IMR-90 (cell line): ENCODE measurements at regions not wholly inside any gene's neighbourhood (a gene's known extent, or its start where the extent isn't known, plus 50 kb on each side); places are given as distances from the start of the nearest gene placed in this dataset.

Experiments
- ATAC-seq: fragments of 200-7000 bp; cut with Tn5 transposase; 2 replicates; pipeline ENCODE4 v1.9.1; 2020; ENCODE audit warnings: low read depth, mild to moderate bottlenecking, moderate library complexity
- BruUV-seq: library from RNA; stranded (reverse); fragments of 400-500 nt; replicated peaks from 2 replicates; lab custom pipeline; 2021; lab: Mats Ljungman, UMichigan
- CTCF ChIA-PET: fragments of 300-600 bp; formaldehyde crosslinking; extraction: SDS; loops from one replicate; lab custom pipeline; 2021; ENCODE audit warnings: antibody characterized with exemption; lab: Yijun Ruan, JAX
- POLR2A ChIA-PET: fragments of 300-600 bp; sonication (Branson Sonifier 250); formaldehyde crosslinking; loops from one replicate; lab custom pipeline; 2022; ENCODE audit warnings: antibody characterized with exemption; ENCODE audit not compliant: unreplicated experiment; lab: Charles Lee
- DNase-seq: peaks from one replicate; pipeline ENCODE4 v3.0.0; 2013
- H2AFZ ChIP-seq: replicated peaks from 2 replicates; pipeline ENCODE3; 2013; ENCODE audit warnings: low read length, mild to moderate bottlenecking; ENCODE audit not compliant: poor library complexity
- H2AK5ac ChIP-seq: 2 replicates; pipeline ENCODE4 v1.6.1; 2013; ENCODE audit warnings: low read depth, low read length, inconsistent platforms
- H2AK9ac ChIP-seq: replicated peaks from 2 replicates; pipeline ENCODE3; 2013; ENCODE audit warnings: mild to moderate bottlenecking, low read depth, low read length, moderate library complexity; ENCODE audit not compliant: poor library complexity
- H2BK120ac ChIP-seq: 2 replicates; pipeline ENCODE4 v1.6.1; 2013; ENCODE audit warnings: low read depth, low read length, inconsistent platforms
- H2BK15ac ChIP-seq: 3 replicates; pipeline ENCODE4 v1.6.1; 2013; ENCODE audit warnings: low read depth, low read length, inconsistent platforms
- H2BK20ac ChIP-seq: 2 replicates; pipeline ENCODE4 v1.6.1; 2013; ENCODE audit warnings: low read depth, mild to moderate bottlenecking, inconsistent platforms, low read length, moderate library complexity
- H2BK5ac ChIP-seq: 2 replicates; pipeline ENCODE4 v1.6.1; 2013; ENCODE audit warnings: mild to moderate bottlenecking, low read depth, low read length, inconsistent platforms; ENCODE audit not compliant: poor library complexity, severe bottlenecking
- H3K14ac ChIP-seq: replicated peaks from 2 replicates; pipeline ENCODE4 v1.6.1; 2013; ENCODE audit warnings: low read depth, low read length, inconsistent platforms
- H3K18ac ChIP-seq: 2 replicates; pipeline ENCODE4 v1.6.1; 2013; ENCODE audit warnings: low read depth, low read length, control low read depth
- H3K23ac ChIP-seq: 2 replicates; pipeline ENCODE4 v1.6.1; 2013; ENCODE audit warnings: low read depth, low read length, inconsistent platforms
- H3K27ac ChIP-seq: 2 replicates; pipeline ENCODE4 v1.5.1; 2013; ENCODE audit warnings: mild to moderate bottlenecking, control low read depth, low read length; ENCODE audit not compliant: insufficient read depth
- H3K27me3 ChIP-seq: 2 replicates; pipeline ENCODE4 v1.6.1; 2013; ENCODE audit warnings: low read length; ENCODE audit not compliant: control insufficient read depth, insufficient read depth
- H3K36me3 ChIP-seq: 2 replicates; pipeline ENCODE4 v1.6.1; 2013; ENCODE audit warnings: low read length, mixed read lengths; ENCODE audit not compliant: control insufficient read depth, insufficient read depth
- H3K4ac ChIP-seq: 2 replicates; pipeline ENCODE4 v1.6.1; 2013; ENCODE audit warnings: low read depth, low read length, inconsistent platforms
- H3K4me1 ChIP-seq: 2 replicates; pipeline ENCODE4 v1.6.1; 2013; ENCODE audit warnings: low read length, mixed read lengths; ENCODE audit not compliant: control insufficient read depth, insufficient read depth
- H3K4me2 ChIP-seq: 2 replicates; pipeline ENCODE4 v1.6.1; 2013; ENCODE audit warnings: low read depth, mild to moderate bottlenecking, control low read depth, low read length, moderate library complexity
- H3K4me3 ChIP-seq: 2 replicates; pipeline ENCODE4 v1.5.1; 2013; ENCODE audit warnings: low read depth, mild to moderate bottlenecking, control low read depth, low read length, moderate library complexity; ENCODE audit not compliant: insufficient read depth
- H3K56ac ChIP-seq: 2 replicates; pipeline ENCODE4 v1.6.1; 2013; ENCODE audit warnings: low read length, inconsistent platforms; ENCODE audit not compliant: insufficient read depth; ENCODE audit errors: extremely low read depth
- H3K79me1 ChIP-seq, 2 experiments: 2 replicates each; pipeline ENCODE4 v1.6.1; 2013; ENCODE audit warnings: low read length in 2 of 2, inconsistent platforms in 1 of 2, low read depth in 1 of 2
- H3K9ac ChIP-seq: 2 replicates; pipeline ENCODE4 v1.6.1; 2013; ENCODE audit warnings: low read depth, low read length, control low read depth
- H3K9me1 ChIP-seq: 2 replicates; pipeline ENCODE4 v1.6.1; 2013; ENCODE audit warnings: low read length, inconsistent platforms; ENCODE audit not compliant: insufficient read depth
- H3K9me3 ChIP-seq: 2 replicates; pipeline ENCODE4 v1.6.1; 2013; ENCODE audit warnings: low read length; ENCODE audit not compliant: control insufficient read depth, insufficient read depth
- H4K20me1 ChIP-seq: 2 replicates; pipeline ENCODE4 v1.6.1; 2013; ENCODE audit warnings: low read length, inconsistent platforms; ENCODE audit not compliant: insufficient read depth
- H4K5ac ChIP-seq: 2 replicates; pipeline ENCODE4 v1.6.1; 2013; ENCODE audit warnings: mild to moderate bottlenecking, low read depth, low read length, control low read depth
- H4K8ac ChIP-seq, 2 experiments: 2 replicates each; pipeline ENCODE4 v1.6.1; 2013; ENCODE audit warnings: low read depth in 2 of 2, low read length in 2 of 2, control low read depth in 1 of 2, inconsistent platforms in 1 of 2
- H4K91ac ChIP-seq: 2 replicates; pipeline ENCODE4 v1.6.1; 2013; ENCODE audit warnings: low read depth, low read length, inconsistent platforms; ENCODE audit not compliant: insufficient read depth
- MXI1 ChIP-seq: IDR thresholded peaks from 2 replicates; pipeline ENCODE4 v1.6.1; 2012; ENCODE audit warnings: low read depth, mild to moderate bottlenecking, low read length, moderate library complexity, borderline replicate concordance
- POLR2A ChIP-seq: IDR thresholded peaks from 2 replicates; pipeline ENCODE4 v1.6.1; 2012; ENCODE audit warnings: mild to moderate bottlenecking, low read depth, low read length
- WGBS, 2 experiments: methylation state at CpG; one replicate each; pipeline versions ENCODE4 v1.1.5 to v1.1.7; 2013; ENCODE audit warnings: missing lambda C conversion rate in 2 of 2; ENCODE audit not compliant: insufficient read length in 1 of 2; ENCODE audit errors: extremely low coverage in 2 of 2; 5-methylcytosine and 5-hydroxymethylcytosine counted together
- dilution Hi-C: fragments of 300-500 bp; cut with HindIII; formaldehyde crosslinking; loops from one replicate; pipeline ENCODE4 v1.14.3; 2018; ENCODE audit warnings: low sequenced_read_pairs; ENCODE audit not compliant: unreplicated experiment
- in situ Hi-C: fragments of 300-500 bp; cut with MboI; formaldehyde crosslinking; loops from 3 replicates; pipeline ENCODE4 v1.14.3; 2019; ENCODE audit warnings: low sequenced_read_pairs, inconsistent platforms, mixed read lengths
- intact Hi-C: fragments of 100-400 bp; cut with micrococcal nuclease; formaldehyde crosslinking; loops from 2 replicates; pipeline ENCODE4 v1.10.0; 2022

GRCh38 chr18:76056471-76057110, 438.5 kb downstream of the ZNF516 start:
- no peak overlapping the region for H2BK15ac ChIP-seq
- no peak for DNase-seq
- H4K20me1 ChIP-seq = no peaks in the 10 kb centered on the region
- in situ Hi-C loops (no loop called here), dilution Hi-C loops (no loop called here), intact Hi-C loops (no loop called here)
- H4K91ac ChIP-seq = no peak overlapping the region
- no peak overlapping the region for H2BK120ac ChIP-seq
- H4K8ac ChIP-seq = no peak overlapping the region
- H4K5ac ChIP-seq = no peak overlapping the region
- no peaks in the 10 kb centered on the region for H3K36me3 ChIP-seq
- H3K4ac ChIP-seq = no peak overlapping the region
- no peak overlapping the region for H2AFZ ChIP-seq
- H3K14ac ChIP-seq = no peak overlapping the region
- no peaks in the 10 kb centered on the region for H3K79me1 ChIP-seq
- no peaks in the 10 kb centered on the region for H3K4me1 ChIP-seq
- no peaks in the 10 kb centered on the region for H3K9me1 ChIP-seq
- BruUV-seq = no TSS peak
- no peak overlapping the region for H3K18ac ChIP-seq
- H3K4me3 ChIP-seq = no peak overlapping the region
- H3K27ac ChIP-seq = no peak overlapping the region
- no peak overlapping the region for H3K23ac ChIP-seq
- 0% methylated on average over 2 of the region's 13 CpGs; no CpG with 5 or more reads in 1 of the 2 experiments for WGBS, 2 experiments
- POLR2A ChIA-PET = no interaction called here
- no peak overlapping the region; the same call in 1 of the 2 replicates for H3K4me2 ChIP-seq
- no peak overlapping the region for H3K9ac ChIP-seq
- H2AK9ac ChIP-seq = no peak overlapping the region
- no peak for ATAC-seq
- H2AK5ac ChIP-seq = no peak overlapping the region
- TF ChIP-seq POLR2A (no peak), MXI1 (no peak)
- no peak overlapping the region for H3K56ac ChIP-seq
- CTCF ChIA-PET = no interaction called here
- no peak overlapping the region for H2BK20ac ChIP-seq
- no peaks in the 10 kb centered on the region for H3K27me3 ChIP-seq
- H3K9me3 ChIP-seq = peaks cover 13% of the 10 kb centered on the region
- no peak overlapping the region for H2BK5ac ChIP-seq
